NCI-H774 (cell line): ENCODE measurements at regions not wholly inside any gene's neighbourhood (a gene's known extent, or its start where the extent isn't known, plus 50 kb on each side); places are given as distances from the start of the nearest gene placed in this dataset.
"Not testable (repeated sequence)": the region's sequence is repeated elsewhere in the genome, so short reads cannot be mapped to it uniquely, and the experiment has no call there.

ENCODE experiments used
- DNase-seq: peaks from one replicate; lab custom pipeline; 2025; lab: John Stamatoyannopoulos, UW

GRCh38 chr5:7214906-7215416 is 181.0 kb upstream of the ADCY2 start:
- DNase-seq = no peak

GRCh38 chr5:7218141-7218540 is 177.8 kb upstream of the ADCY2 start:
- DNase-seq = no peak

GRCh38 chr5:7220156-7220555 is 175.8 kb upstream of the ADCY2 start:
- DNase-seq = no peak

- no peak for DNase-seq
Observed at GRCh38 chr5:7221041-7221440, 174.9 kb upstream of the ADCY2 start.

GRCh38 chr5:7225826-7226225 is 170.1 kb upstream of the ADCY2 start:
- no peak for DNase-seq

- DNase-seq = no peak
Observed at GRCh38 chr5:7242118-7242710, 153.7 kb upstream of the ADCY2 start.

- DNase-seq = no peak
Observed at GRCh38 chr5:7244208-7244607, 151.7 kb upstream of the ADCY2 start.

- no peak for DNase-seq
Observed at GRCh38 chr5:7245121-7245651, 150.8 kb upstream of the ADCY2 start.

- DNase-seq = no peak
Observed at GRCh38 chr5:7246287-7246686, 149.7 kb upstream of the ADCY2 start.

GRCh38 chr5:7250004-7250403 is 145.9 kb upstream of the ADCY2 start:
- DNase-seq = no peak

GRCh38 chr5:7250611-7251010 is 145.3 kb upstream of the ADCY2 start:
- no peak for DNase-seq

- no peak for DNase-seq
Observed at GRCh38 chr5:7251132-7251531, 144.8 kb upstream of the ADCY2 start.

GRCh38 chr5:7261049-7261448 is 134.9 kb upstream of the ADCY2 start:
- peak; percentile 68 for DNase-seq

- no peak for DNase-seq
Observed at GRCh38 chr5:7261900-7262299, 134.0 kb upstream of the ADCY2 start.

GRCh38 chr5:7263398-7264015 is 132.4 kb upstream of the ADCY2 start:
- not testable (repeated sequence) for DNase-seq

- not testable (repeated sequence) for DNase-seq
Observed at GRCh38 chr5:7265776-7266175, 130.2 kb upstream of the ADCY2 start.

GRCh38 chr5:7268722-7269121 is 127.2 kb upstream of the ADCY2 start:
- DNase-seq = not testable (repeated sequence)

- DNase-seq = no peak
Observed at GRCh38 chr5:7269591-7270274, 126.2 kb upstream of the ADCY2 start.

- no peak for DNase-seq
Observed at GRCh38 chr5:7271435-7272084, 124.4 kb upstream of the ADCY2 start.

- no peak for DNase-seq
Observed at GRCh38 chr5:7272408-7272965, 123.5 kb upstream of the ADCY2 start.

- DNase-seq = no peak
Observed at GRCh38 chr5:7274203-7274602, 121.7 kb upstream of the ADCY2 start.

GRCh38 chr5:7289634-7290033 is 106.3 kb upstream of the ADCY2 start:
- DNase-seq = not testable (repeated sequence)
